ENCODE measurements at regions not wholly inside any gene's neighbourhood (a gene's known extent, or its start where the extent isn't known, plus 50 kb on each side); places are given as distances from the start of the nearest gene placed in this dataset.
"Not testable (repeated sequence)": the region's sequence is repeated elsewhere in the genome, so short reads cannot be mapped to it uniquely, and the experiment has no call there.

DNA sequence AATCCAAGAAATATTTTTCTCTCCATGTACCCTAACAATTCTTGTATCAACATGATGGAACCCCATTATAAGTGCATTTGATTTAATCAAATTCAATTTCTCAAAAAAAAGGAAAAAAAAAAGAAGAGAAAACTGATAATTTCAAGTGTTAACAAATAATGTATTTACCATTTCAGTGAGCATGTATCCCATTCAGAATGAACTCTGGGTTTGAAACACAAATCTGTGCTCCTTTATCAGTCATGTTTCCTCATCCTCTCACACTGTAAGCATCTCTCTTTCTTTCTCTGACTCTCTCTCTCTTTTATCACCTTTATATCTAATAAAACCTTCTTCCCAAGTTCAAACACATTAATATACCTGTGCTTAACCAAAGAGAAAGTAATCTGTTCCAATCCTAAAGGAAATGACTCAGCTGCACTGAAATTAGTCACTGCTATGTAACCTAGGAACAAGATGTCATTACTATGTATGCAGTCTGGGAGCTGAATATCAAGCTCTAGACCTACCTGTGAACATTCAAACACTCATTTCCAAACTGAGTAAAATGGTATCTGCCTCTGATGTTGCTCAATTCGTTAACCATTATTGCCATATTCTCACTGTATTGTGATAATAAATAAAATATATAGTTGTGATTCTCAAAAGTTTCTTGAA is 135.0 kb upstream of the LRIG3 start:
- peak; percentile 72 for DNase-seq (ENCODE audit: low read depth)
- in situ Hi-C loops (cut with HindIII; ENCODE audit: low pct_unique_long_range_greater_than_20kb, low sequenced_read_pairs), result no loop called here

DNA sequence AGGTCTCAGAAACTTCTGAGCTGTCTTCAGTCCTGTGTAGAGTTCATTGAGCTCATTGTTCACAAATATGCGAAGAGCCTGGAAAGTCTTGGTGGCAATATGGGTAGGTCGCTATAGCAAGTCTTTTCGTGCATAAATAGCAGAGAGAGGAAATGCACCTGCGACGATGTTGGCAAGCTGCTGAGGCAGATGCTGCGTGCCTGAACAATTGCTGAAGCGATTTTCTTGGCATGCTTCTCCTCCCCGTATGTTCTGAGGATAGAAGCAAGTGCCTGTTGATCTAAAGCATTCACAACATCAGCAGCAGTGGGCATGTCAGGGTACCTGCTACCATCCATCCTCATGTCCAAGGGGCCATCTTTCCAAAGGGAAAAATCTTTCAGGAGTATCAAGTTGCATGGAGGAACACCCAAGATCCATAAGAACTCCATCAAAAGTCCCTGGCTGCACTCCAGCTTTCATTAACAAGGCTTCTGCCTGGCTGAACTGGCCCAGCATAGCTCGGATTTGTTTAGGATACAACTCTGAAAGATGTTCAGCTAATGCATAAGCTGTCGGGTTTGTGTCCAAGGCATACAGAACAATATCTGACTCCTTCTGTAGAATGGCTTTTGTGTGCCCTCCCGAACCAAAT is 133.1 kb upstream of the LRIG3 start:
- DNase-seq (ENCODE audit: low read depth); in situ Hi-C loops (cut with HindIII; ENCODE audit: low pct_unique_long_range_greater_than_20kb, low sequenced_read_pairs): not testable (repeated sequence)

GRCh38 chr12:59046763-59047534 is 126.6 kb upstream of the LRIG3 start:
- in situ Hi-C loops (cut with HindIII; ENCODE audit: low pct_unique_long_range_greater_than_20kb, low sequenced_read_pairs), result no loop called here
- no peak for DNase-seq (ENCODE audit: low read depth)

- no peak for DNase-seq (ENCODE audit: low read depth)
- in situ Hi-C loops (cut with HindIII; ENCODE audit: low pct_unique_long_range_greater_than_20kb, low sequenced_read_pairs), result no loop called here
These were observed 124.5 kb upstream of the LRIG3 start for GRCh38 chr12:59044791-59045190.

DNA sequence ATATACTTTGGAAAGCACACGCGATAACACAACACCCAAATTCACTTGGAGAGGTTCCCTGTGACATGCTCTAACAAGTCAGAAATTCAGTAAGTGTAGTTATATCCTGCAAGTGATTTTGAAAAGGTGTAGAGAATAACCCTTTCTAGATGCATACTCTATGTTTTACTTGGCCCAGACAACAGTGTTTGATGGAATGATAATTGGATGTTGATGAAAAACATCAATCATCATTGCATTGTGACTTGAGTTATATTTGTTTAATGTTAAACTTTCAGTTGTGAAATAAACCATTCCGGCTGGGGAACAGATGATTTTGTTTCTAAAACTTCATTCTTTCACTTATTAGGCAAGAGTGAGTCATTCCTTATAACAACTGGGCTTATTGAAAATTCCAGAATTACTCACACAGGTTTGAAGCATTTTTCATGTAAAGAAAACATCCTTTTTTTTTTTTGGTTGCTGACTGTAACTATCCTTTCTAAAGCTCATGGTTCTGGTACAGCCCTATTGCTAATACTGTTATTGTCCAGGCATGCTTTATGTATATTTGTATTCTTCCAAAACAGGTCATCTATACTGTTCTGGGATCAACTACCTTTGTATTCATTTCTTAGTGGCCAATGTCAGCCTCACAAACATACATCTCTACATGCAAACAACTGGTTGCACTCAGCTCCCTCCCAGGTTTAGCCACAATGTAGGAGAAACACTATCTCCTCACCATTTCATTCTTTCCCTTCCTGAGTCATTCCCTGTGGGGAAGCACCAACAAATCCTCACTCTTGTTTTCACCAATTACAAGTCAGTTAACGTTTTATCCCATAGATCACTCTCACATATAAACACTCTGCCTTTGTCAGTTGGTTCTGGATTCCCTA is 121.2 kb upstream of the LRIG3 start:
- in situ Hi-C loops (cut with HindIII; ENCODE audit: low pct_unique_long_range_greater_than_20kb, low sequenced_read_pairs), result no loop called here
- peak; percentile 93 for DNase-seq (ENCODE audit: low read depth)

DNA sequence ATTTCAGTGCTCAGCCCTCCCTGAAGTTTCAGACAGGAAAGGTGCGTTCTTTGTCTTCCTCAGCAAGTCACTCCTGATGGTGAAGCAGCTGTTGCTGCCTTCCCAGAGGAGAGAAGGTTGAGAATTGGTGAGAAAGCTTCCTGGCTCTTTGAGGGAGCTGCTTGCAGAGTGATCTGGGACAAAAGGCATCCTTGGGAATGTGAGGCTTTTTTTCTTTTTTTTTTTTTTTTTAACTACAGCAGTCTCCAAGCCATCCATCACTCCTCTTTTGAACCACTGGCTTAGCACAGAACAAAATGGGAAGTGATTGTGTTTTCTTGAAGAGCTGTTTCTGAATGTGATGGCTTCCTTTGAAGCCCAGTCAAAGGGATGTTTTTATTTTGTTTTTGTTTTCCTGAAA is 120.4 kb upstream of the LRIG3 start:
- in situ Hi-C loops (cut with HindIII; ENCODE audit: low pct_unique_long_range_greater_than_20kb, low sequenced_read_pairs), result no loop called here

GRCh38 chr12:59040043-59040442 is 119.7 kb upstream of the LRIG3 start:
- in situ Hi-C loops (cut with HindIII; ENCODE audit: low pct_unique_long_range_greater_than_20kb, low sequenced_read_pairs), result no loop called here

More for the DNA sequence above, 120.4 kb upstream of the LRIG3 start:
- peak; percentile 88 for DNase-seq (ENCODE audit: low read depth)

GRCh38 chr12:59039005-59039404 is 118.7 kb upstream of the LRIG3 start:
- DNase-seq (ENCODE audit: low read depth), result no peak
- in situ Hi-C loops (cut with HindIII; ENCODE audit: low pct_unique_long_range_greater_than_20kb, low sequenced_read_pairs), result no loop called here

More at GRCh38 chr12:59040043-59040442, 119.7 kb upstream of the LRIG3 start:
- DNase-seq (ENCODE audit: low read depth), result no peak

DNA sequence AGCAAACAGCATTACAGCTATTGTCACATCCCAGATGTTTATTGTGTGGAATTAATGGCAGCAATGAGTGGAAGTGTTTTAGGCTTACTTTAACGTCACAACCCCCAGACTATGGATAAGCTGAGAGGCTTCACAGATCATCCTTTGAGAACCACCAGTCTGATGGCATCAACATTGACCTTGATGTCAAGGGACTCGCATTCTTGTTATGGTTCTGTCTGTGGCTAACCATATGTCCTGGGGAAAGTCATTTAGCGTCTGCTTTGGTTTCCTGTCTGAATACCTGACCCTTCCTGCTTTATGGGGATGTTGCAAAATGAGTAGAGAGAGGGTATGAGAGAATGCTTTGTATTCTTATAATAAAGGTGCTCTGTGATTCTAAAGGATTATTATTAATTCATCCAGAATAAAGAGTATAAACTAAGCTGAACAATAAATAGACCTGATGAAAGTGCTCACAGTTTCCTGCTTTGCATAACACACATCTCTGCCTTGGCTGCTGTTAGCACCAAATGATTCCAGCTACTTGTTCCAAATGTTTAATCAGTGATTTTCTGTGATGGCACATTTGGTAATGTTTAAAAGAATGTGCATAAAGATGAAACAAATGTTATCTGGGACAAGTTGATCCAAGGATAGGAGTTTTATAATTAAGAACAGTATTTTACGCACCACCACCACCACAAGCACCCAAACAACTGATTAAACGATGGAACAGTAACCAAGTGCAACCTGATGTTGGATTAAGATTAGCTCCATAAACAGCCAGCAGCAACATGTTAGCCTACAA is 116.9 kb upstream of the LRIG3 start:
- in situ Hi-C loops (cut with HindIII; ENCODE audit: low pct_unique_long_range_greater_than_20kb, low sequenced_read_pairs), result no loop called here
- DNase-seq (ENCODE audit: low read depth), result peak; percentile 55

DNA sequence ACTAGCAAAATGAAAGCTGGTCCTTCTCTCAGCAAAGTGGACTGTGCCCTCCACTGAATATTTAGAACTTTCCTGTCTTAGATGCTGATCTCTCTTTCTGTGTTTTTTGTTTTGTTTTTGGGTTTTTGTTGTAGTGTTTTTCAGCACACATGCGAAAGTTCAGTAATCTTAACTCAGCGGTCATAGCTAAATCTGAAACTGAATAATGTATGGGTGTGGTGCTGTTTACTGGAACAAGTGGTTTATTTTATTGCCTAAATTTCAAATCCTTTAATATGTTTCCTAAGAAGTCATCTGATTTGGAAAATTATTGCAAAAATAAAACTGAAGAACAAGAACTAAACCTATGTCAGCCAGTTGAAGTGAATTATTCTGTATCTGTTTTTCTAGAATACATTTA is 116.0 kb upstream of the LRIG3 start:
- DNase-seq (ENCODE audit: low read depth), result no peak
- in situ Hi-C loops (cut with HindIII; ENCODE audit: low pct_unique_long_range_greater_than_20kb, low sequenced_read_pairs), result no loop called here

DNA sequence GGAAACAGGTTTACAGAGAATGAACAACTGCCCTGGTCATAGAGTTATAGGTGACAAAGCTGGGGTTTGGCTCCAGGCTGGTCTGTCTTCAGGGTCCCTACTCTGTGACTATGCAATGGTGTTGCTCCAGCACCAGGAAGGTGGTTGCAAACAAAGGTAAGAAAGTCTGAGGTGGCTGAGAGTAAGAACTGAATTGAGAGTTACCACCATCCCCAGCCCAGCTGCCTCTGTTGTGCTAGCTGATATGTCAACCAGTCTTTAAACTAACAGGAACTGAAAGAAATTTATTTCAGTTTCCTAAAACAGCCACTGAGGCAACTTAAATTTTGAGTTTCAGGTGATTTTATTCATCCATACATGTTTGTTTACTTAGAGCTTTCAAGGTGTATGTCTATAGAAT is 111.0 kb upstream of the LRIG3 start:
- in situ Hi-C loops (cut with HindIII; ENCODE audit: low pct_unique_long_range_greater_than_20kb, low sequenced_read_pairs), result no loop called here
- DNase-seq (ENCODE audit: low read depth), result no peak

- DNase-seq (ENCODE audit: low read depth), result no peak
- in situ Hi-C loops (cut with HindIII; ENCODE audit: low pct_unique_long_range_greater_than_20kb, low sequenced_read_pairs), result no loop called here
These were observed 110.1 kb upstream of the LRIG3 start for GRCh38 chr12:59030415-59030814.

GRCh38 chr12:59027199-59027598 is 106.9 kb upstream of the LRIG3 start:
- DNase-seq (ENCODE audit: low read depth), result no peak
- in situ Hi-C loops (cut with HindIII; ENCODE audit: low pct_unique_long_range_greater_than_20kb, low sequenced_read_pairs), result no loop called here

- in situ Hi-C loops (cut with HindIII; ENCODE audit: low pct_unique_long_range_greater_than_20kb, low sequenced_read_pairs), result no loop called here
- DNase-seq (ENCODE audit: low read depth), result no peak
These were observed 103.6 kb upstream of the LRIG3 start for GRCh38 chr12:59023861-59024424.

DNA sequence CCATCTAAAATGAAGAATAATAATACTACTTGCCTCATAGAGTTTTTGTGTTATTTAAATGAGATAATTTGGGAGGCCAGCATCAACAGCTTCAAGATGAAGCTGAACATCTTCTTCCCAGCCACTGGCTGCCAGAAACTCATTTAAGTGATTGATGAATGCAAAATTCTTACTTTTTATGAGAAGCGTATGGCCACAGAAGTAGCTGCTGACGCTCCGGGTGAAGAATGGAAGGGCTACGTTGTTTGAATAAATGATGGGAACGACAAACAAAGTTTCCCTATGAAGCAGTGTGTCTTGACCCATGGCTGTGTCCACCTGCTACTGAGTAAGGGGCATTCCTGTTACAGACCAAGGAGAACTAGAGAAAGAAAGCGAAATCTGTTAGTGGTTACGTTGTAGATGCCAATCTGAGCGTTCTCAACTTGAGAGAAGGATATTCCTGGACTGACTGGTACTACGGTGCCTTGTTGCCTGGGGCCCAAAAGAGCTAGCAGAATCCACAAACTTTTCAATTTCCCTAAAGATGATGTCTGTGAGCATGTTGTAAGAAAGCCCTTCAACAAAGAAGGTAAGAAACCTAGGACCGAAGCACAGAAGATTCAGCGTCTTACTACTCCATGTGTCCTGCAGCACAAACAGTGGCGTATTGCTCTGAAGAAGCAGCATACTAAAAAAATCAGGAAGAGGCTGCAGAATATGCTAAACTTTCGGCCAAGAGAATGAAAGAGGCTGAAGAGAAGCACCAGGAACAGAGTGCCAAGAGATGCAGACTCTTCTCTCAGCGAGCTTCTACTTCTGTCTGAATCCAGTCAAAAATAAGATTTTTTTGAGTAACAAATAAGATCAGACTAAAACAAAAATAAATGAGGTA is 100.0 kb upstream of the LRIG3 start:
- in situ Hi-C loops (cut with HindIII; ENCODE audit: low pct_unique_long_range_greater_than_20kb, low sequenced_read_pairs), result no loop called here
- DNase-seq (ENCODE audit: low read depth), result no peak

DNA sequence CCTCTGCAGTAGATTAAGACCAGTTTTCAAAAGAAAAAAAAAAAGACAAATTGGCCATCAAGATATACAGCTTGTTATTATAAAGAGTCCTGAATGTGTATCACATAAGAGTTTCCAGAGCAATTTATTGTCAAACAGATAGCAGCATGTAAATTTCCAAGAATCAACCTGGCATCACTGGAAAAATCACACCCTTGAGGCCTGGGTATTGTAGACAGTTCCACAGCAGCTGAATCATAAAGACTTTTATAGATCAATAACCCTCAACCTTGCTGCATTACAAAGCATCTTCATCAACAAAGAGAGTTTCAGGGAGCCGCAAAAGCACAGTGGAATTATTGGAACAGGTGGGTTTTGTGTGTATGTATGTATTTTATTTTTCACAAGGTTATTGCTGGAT is 94.6 kb upstream of the LRIG3 start:
- DNase-seq (ENCODE audit: low read depth), result no peak
- in situ Hi-C loops (cut with HindIII; ENCODE audit: low pct_unique_long_range_greater_than_20kb, low sequenced_read_pairs), result no loop called here

DNA sequence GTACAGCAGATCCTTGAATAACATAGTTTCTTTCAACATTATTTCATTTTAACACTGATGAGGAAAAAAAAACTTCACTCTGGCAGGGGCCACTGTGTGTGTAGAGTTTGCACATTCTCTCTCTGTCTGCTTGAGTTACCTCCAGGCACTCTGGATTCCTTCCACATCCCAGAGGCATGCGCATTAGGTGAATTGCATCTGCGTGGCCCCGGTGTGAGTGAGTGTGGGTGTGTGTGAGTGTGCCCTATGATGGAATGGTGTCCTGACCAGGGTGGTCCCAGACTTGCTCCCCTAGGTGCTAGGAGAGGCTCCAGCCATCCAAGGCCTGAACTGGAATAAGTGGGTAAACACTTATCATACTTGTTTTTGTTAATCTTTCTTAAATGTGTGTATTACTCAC is 90.6 kb upstream of the LRIG3 start:
- DNase-seq (ENCODE audit: low read depth), result no peak
- in situ Hi-C loops (cut with HindIII; ENCODE audit: low pct_unique_long_range_greater_than_20kb, low sequenced_read_pairs), result no loop called here

Data from Caki2 (cell line).